NCI-H526 treated with DMSO at 0.1 percent for 48 hours (cell line): ENCODE measurements at regions not wholly inside any gene's neighbourhood (a gene's known extent, or its start where the extent isn't known, plus 50 kb on each side); places are given as distances from the start of the nearest gene placed in this dataset.
A peak's percentile ranks its signal among the peaks of the same experiment; 100 is the strongest.

ENCODE experiments used
- DNase-seq: peaks from one replicate; lab custom pipeline; 2025; lab: John Stamatoyannopoulos, UW

DNA sequence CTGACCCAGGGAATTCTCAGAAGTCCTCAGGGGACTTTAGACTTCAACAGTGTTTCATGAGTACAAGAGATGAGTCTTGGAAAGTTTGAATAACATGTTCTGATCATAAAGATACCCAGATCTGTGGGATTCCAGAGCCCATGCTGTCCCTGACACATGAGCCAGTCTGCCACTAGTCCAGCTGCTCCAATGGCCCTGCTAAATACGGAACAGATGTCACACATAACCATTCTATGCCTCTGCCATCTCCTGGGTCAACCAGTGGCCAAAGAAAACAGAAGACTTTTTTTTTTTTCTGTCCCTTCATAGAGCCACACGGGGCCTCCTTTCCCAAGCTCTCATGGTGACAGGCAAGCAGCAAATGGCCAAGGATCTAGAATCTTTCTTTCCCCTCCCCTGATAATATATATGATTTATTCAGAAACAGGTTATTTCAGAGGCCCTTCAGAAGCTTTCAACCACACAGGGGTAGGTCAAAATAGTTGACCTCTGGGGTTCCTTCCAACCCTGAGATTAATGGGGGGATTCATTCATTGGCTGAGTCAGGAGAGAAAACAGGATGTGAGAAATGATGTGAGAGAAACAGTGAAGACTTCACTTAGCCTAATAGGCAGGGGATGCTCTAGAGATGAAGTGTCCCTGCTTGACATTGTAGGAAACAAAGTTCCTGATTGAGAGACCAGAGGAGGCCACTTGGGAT, 367.7 kb downstream of the CDK5RAP2 start:
- DNase-seq: no peak

DNA sequence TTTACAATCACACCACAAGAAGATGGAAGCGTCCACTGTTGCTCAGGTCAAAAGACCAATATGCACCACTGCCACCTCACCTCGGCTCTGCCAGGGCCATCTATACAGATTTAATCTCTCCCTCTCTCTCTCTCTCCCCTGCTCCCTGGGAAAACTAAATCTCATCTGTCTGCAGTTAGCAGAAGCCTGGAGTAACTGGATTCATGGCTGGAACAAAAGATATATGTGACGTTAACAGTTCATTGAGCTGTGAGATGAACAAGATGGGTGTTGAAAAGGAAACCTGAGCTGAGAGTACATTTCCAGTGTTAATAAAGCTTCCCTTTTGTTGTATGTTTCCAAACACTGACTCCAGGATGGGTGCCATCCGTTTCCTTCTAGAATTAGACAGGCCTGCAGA, 369.7 kb downstream of the CDK5RAP2 start:
- DNase-seq: no peak

- DNase-seq: no peak
Measured at GRCh38 chr9:120202856-120203654, 376.9 kb downstream of the CDK5RAP2 start.

DNA sequence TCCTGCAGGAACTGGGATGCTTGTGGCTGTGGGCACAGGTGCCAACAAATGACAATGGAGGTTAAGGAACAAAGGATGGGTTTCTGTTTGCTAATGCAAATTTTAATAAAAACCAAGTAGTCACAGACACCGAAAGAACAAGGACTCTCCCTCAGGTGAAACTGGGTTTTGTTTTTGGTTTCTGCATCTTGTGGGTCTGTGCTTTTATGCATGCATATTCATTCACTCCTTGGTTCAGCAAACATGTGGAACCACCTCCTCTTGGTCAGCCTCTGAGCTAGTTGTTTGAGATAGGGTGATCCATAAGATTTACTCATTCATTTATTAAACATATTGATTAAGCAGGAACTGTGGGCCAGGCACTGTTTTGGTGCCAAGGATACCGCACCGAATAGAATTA, 381.9 kb downstream of the CDK5RAP2 start:
- DNase-seq: peak; percentile 74

DNA sequence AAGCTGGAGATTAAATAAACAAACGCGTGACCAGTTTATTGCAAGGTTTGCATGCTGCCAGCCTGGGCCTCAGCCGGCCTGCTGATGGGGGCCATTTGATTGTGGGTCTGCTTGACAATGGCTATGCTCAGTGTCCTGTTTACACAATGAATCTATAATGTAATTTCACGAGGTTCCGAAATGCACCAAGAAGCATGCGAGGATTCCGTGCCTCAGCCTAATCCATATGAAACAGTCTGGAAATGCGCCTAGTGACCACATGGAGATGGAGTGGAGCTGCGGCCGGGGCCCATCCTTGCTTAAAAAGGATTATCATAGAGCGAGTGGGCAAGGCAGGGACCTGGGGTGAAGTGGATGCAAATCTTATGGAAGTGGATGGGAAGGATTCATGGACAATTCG, 382.4 kb downstream of the CDK5RAP2 start:
- peak; percentile 59 for DNase-seq

GRCh38 chr9:120191141-120191540, 388.8 kb downstream of the CDK5RAP2 start:
- no peak for DNase-seq

GRCh38 chr9:120187758-120188157, 392.2 kb downstream of the CDK5RAP2 start:
- no peak for DNase-seq

GRCh38 chr9:120186276-120186675, 393.7 kb downstream of the CDK5RAP2 start:
- DNase-seq: no peak

DNA sequence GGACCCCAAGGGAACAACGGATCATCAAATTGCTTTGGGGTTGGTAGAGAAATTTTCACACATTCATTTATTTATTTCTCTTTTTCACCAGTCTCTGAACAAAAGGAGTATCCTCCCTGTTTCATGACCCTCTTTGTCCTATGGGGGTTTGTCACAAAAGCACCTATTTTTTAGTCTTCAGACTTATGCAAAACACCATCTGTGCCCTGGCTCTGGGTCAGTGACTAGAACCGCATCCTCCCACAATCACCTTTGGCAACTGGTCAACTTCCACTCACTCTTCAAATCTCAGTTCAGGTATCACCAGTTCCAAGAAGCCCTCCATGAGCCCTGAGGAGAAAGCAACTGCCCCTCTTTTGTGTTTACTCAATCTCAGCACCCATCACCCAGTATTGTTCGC, 395.7 kb downstream of the CDK5RAP2 start:
- DNase-seq: no peak

- no peak for DNase-seq
Measured at GRCh38 chr9:120183615-120184014, 396.4 kb downstream of the CDK5RAP2 start.

DNA sequence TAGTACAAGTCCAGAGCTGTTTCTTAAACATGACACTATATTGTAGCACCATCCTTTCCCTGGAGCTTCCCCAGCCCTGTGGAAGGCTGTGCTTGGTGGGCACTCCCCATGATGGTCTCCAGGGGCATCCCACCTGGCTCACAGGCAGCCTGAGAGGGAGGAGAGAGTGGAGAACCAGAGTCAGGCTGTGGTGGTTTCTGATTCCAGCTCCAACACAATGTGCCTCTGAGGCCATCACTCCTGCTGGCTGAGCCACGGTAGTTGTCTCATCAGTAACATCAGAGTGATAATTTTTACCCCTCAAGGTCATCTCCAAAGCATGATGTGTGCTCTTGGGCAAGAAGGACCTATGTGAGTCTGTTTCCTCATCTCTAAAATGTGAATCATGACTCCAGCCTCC, 398.0 kb downstream of the CDK5RAP2 start:
- DNase-seq: no peak

GRCh38 chr9:120177121-120177520, 402.8 kb downstream of the CDK5RAP2 start:
- DNase-seq: no peak

DNA sequence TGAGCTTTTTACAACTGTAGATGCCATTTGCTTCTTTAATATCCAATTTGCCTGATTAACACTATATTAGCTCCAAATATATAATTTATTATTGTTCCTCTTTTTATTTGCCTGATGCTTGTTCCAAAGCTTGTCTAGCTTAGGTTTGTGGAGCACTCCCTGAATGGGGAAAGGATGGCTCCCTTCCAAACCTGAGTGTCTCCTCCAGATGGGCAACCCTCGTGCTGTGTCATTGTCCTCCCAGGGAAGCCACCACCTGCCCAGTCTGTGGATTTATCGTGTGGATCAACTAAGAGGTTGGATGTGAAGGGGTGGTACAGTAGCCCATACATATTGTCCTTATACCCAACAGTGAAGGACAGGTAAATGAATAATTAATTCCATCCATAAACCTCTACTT, 404.9 kb downstream of the CDK5RAP2 start:
- no peak for DNase-seq

DNA sequence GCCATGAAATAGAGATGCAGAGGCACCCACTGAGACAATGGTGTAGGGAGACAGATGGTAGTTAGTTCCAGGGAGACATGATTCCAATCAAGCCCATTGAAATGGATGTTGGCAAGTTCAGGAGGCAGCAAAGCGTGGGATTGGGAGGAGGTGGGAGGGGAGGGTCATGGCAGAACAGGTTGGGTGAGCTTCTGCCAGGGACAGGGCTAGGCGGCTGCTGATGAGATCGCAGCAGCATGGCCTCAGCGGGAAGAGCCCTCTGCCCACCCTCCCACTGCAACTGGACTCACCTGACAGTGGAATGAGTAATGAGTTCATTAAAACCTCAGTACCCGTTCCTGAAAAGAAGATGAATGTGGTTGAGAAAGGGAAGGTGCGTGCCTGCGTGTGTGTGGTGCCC, 418.2 kb downstream of the CDK5RAP2 start:
- DNase-seq: no peak

GRCh38 chr9:120158221-120158620, 421.7 kb downstream of the CDK5RAP2 start:
- DNase-seq: no peak

- no peak for DNase-seq
Measured at GRCh38 chr9:120156376-120156775, 423.6 kb downstream of the CDK5RAP2 start.

DNA sequence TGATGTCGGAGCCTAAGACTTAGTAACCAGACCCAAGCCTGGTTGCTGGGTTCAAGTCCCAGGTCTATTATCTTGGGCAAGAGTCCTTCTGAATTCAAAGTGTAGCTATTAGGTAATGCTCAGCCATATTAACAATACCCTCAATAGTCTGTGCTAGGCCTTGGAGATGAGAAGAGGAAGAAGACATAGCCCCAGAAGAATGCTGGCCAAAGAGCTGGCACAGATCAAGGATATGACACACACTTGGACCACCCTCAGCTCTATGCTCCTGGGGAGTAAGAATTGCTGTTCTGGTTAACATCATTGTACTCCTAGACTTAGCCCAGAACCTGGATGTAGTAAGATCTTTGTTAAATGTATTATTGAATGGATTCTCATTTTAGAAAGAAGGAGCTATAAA, 426.7 kb downstream of the CDK5RAP2 start:
- DNase-seq: no peak

DNA sequence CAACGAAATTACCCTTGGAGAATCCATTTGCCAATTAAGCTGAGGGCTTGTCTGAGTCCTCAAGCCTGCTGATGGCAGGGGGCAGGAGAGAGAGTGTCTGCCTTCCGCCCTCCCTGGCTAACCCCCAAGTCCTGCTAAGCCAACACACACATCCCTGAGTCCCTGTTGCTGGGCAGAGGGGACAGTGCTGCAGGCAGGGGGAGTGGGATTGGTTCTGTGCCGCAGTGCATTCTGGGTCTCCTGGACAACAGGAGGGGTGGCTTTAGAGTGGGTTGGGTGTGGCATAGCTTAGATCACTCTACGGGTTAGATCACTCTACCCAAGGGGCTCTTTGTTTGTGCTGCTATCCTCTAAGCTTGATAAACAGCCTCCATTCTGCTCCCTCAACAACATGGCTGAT, 427.7 kb downstream of the CDK5RAP2 start:
- DNase-seq: no peak

DNA sequence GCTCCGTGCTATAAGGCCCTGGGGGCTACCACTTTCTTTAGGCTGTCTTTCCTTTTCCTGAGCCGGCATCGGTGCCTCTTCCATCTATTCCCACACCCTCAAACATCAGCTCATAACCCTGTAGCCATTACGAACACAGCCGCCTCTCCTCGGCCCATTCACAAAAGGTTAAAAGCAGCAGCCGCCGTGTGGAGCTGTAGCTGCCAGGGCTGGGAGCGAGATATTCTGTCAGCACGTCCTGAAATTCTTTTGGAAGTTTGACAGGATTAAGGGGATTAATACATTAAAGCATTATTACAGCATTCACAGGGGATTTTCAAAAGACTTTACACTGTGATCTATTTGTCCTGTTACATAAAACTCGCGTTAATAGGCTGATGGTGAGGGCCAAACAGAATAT, 428.2 kb downstream of the CDK5RAP2 start:
- DNase-seq: no peak

DNA sequence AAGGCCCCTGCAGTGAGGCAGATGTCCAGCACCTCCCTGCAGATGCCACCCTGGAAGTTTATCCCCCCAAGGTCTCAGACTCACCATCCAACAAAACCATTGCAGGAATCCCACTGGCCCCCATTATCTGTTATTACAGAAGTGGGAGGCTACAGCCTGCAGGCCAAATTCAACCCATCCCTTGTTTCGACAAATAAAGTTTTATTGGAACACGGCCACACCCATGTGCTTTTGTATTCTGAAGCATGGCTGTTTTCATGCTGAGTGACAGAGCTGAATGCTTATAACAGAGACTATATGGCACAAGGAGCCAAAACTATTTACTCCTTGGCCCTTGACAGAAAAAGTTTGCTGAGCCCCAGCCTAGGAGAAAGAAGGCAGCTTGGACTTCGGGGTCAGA, 428.8 kb downstream of the CDK5RAP2 start:
- DNase-seq: no peak

DNA sequence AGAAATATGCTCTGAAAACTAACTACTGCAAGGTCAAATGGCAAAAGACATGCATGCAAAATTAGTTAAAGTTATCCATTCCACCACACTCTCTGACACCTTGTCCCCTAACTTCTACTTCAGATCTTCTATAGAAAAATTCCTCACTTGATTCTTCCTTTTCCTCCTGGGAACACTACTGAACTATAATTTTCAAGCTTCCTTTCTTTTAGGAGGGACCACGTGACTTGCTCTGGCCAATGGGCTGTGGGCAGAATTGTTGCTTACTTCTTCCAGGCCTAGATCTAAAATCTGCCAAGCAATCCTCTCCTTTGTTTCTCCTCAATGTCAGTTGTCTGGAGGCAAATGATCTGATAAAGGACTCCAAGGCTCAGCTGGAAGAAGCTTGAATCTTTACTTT, 441.0 kb downstream of the CDK5RAP2 start:
- DNase-seq: no peak

DNA sequence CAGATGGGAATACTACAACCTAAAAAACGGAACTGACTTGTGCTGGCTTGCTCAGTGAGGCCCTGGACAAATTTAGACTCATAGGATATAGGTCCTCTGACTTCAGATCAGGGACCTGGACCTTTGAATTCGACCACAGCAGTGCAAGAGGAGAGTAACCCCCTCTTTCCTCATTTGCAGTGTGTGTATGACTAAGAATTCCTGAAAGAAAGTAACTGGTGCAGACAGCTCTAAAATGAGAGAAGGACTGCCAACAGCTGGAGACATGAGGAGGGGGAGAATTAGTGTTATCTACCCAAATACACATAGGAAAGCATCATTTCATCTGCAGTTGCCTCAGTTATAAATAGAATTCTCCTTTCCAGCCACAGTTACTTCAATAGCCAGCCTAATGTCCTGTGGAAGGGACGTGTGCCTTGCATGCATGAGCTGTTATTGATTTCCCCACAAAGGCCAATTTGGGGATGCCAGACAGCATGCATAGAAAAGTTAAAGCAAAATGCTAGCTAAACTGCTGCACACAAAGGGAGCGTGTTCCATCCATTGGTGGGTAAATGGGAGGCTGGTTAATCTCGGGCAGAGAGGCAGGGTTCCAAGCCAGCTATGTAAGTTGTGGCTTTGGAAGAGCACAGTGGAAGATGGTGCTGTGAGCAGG, 442.7 kb downstream of the CDK5RAP2 start:
- no peak for DNase-seq

GRCh38 chr9:120136696-120137095, 443.3 kb downstream of the CDK5RAP2 start:
- no peak for DNase-seq
